Choroid plexus epithelial cell (primary cell): ENCODE measurements at regions not wholly inside any gene's neighbourhood (a gene's known extent, or its start where the extent isn't known, plus 50 kb on each side); places are given as distances from the start of the nearest gene placed in this dataset.
"Not testable (repeated sequence)": the region's sequence is repeated elsewhere in the genome, so short reads cannot be mapped to it uniquely, and the experiment has no call there.

Source experiments
- DNase-seq: peaks from one replicate; pipeline ENCODE4 v3.0.0-alpha.2; 2010; ENCODE audit warnings: low read depth
- H3K4me3 ChIP-seq: 2 replicates; pipeline ENCODE4 v1.5.1; 2011; ENCODE audit warnings: low read depth, mild to moderate bottlenecking, control low read depth, low read length, moderate library complexity
- CTCF ChIP-seq: conservative IDR thresholded peaks from 2 replicates; pipeline ENCODE4 v1.5.1; 2011; ENCODE audit warnings: low read depth, mild to moderate bottlenecking, control low read depth, inconsistent platforms, low read length, moderate library complexity

GRCh38 chr7:68087401-68087800 lies 1090.8 kb downstream of the TYW1 start:
- DNase-seq, result no peak
- TF ChIP-seq CTCF, result no peak
- H3K4me3 ChIP-seq, result no peak overlapping the region

GRCh38 chr7:68088879-68089278 lies 1092.2 kb downstream of the TYW1 start:
- H3K4me3 ChIP-seq, result no peak overlapping the region
- no peak for DNase-seq
- TF ChIP-seq CTCF, result no peak

GRCh38 chr7:68090256-68090655 lies 1093.6 kb downstream of the TYW1 start:
- H3K4me3 ChIP-seq, DNase-seq: not testable (repeated sequence)

- no peak for TF ChIP-seq CTCF
- no peak for DNase-seq
- no peak overlapping the region for H3K4me3 ChIP-seq
Measured at GRCh38 chr7:68103319-68103718, 1106.7 kb downstream of the TYW1 start.

GRCh38 chr7:68107261-68107660 lies 1110.6 kb downstream of the TYW1 start:
- DNase-seq, result no peak
- H3K4me3 ChIP-seq, result no peak overlapping the region
- TF ChIP-seq CTCF, result no peak

GRCh38 chr7:68107968-68108367 lies 1111.3 kb downstream of the TYW1 start:
- no peak overlapping the region for H3K4me3 ChIP-seq
- DNase-seq, result no peak
- no peak for TF ChIP-seq CTCF

GRCh38 chr7:68109299-68109698 lies 1112.7 kb downstream of the TYW1 start:
- no peak for TF ChIP-seq CTCF
- no peak overlapping the region for H3K4me3 ChIP-seq
- no peak for DNase-seq

GRCh38 chr7:68119411-68119810 lies 1122.8 kb downstream of the TYW1 start:
- no peak for TF ChIP-seq CTCF
- H3K4me3 ChIP-seq, result no peak overlapping the region
- DNase-seq, result no peak
